ENCODE measurements at regions not wholly inside any gene's neighbourhood (a gene's known extent, or its start where the extent isn't known, plus 50 kb on each side); places are given as distances from the start of the nearest gene placed in this dataset.
"Not testable (repeated sequence)": the region's sequence is repeated elsewhere in the genome, so short reads cannot be mapped to it uniquely, and the experiment has no call there.

DNA sequence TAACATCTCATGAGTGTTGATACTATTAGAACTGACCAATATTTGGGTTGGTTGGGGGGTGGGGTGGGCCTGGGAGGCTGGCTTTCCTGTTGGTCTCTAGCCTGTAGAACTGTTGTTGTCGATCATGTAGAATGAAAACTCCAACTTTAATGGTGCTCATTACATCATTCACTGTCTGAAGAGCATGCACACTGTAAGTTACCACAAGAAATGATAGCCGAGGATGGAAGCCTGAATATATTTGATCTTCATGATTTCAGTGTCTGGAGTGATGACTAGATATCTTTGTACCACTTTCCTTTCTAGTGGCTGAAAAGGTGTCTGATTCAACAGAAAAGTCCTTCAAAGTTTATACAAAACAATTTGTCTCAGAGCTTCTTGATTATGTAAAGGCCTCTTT is 123.6 kb downstream of the XCL2 start:
- DNase-seq (ENCODE audit: low read depth): no peak

DNA sequence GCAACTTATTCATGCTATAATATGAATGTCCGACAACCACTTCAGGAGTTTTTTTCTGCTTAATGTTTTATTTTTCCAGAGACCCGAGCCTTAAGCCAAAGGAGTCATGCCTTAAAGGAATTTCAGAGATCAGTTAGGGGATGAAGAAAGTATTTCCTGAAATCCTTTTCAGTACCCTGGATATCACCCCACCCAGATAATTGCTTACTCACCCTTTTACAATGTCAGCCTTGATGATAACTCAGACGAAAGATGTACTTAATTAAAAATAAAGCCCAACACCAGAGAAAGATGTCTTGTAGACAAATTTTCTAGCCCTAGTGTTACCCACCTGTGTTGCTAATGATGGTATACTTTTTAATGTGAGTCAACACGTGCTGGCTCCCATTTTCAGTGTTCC is 124.1 kb downstream of the XCL2 start:
- DNase-seq (ENCODE audit: low read depth): no peak

DNA sequence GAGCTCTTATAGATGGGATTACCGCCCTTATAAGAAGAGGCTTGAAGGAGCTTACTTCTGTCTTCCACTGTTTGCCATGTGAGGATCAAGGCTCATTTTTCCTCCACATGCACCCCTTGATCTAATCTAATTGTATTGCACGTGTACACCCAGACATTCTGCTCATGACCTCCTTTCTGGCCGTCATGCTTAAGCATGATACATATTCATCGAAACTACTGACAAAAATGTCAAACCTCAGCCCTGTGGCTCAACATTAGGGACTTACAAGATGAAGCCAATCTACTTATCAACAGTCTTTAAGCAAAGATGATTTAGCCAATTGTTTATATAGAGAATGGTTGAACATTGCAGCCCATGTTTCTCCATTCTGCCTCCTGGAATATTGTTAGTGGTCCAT is 127.6 kb downstream of the XCL2 start:
- no peak for DNase-seq (ENCODE audit: low read depth)

DNA sequence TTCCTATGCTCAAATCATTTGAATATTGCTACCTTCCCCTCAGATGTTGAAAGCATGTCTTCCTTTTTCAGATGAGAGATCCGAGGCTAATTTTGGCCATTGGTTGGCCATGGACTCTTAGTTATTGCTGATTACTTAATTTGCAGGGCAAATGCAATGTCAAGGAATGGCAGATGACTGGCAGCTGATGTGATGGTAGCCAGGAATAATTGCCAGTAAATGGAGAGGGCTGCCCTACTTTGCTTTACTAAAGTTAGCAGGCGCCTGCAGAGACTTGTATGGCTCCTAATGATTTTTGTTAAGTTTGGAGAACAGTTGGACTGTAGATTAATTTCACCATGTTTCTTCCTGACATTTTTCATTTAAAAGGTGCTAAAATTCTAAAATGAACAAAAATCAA is 128.9 kb downstream of the XCL2 start:
- DNase-seq (ENCODE audit: low read depth): no peak

DNA sequence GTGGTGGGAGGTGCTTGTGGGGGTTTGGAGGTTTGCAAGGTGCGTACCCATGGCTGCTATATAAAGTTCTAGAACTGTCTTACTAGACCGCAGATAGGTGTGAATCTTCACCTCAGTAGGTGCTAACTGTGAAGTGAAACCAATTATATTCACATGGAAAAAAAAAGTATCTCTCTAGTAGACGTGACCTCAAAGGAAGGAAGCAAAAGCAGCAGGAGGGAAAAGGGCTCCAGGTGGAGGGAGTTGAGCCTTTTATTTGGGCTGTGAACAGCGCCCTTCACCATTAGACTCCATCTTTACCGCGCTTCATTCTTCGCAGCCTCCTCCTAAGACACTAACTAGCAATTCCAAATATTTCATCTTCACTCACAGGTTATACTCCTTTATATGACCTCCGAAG is 129.8 kb downstream of the TBX19 start:
- no peak for DNase-seq (ENCODE audit: low read depth)

DNA sequence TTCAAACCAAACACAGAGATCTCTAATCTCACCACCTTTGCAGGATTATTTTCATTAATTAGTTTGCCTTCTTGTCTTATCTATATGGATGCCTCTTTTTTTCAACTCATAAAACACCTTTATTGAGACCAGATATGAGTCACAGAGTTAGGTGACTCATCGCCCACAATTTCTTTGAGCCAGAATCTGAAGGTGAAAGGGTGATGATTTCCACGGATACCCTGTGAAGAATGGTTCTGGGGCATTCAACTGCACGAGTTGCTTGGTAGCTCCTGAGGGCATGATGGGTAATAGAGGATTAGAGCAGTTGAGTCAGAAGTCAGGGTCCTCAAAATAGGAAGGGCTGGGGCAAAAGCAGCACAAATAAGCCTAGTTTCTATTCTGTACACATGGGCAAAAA is 128.2 kb downstream of the TBX19 start:
- DNase-seq (ENCODE audit: low read depth): peak; percentile 19

DNA sequence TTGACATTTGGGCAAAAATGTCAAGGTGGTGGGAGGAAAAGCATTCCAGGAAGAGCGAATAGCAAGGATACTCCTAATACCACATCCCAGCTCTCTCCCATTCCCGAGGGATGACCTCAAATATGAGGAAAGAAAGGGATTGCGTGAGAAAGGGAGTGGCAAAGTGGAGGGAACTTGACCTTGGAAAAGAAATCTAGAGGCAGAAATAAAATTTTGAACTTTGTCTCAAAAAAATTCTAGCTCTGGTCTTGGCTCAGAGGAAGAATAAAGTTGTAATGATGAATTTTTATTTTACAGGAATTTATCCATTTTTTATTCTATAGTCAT is 127.8 kb downstream of the TBX19 start:
- DNase-seq (ENCODE audit: low read depth): no peak

DNA sequence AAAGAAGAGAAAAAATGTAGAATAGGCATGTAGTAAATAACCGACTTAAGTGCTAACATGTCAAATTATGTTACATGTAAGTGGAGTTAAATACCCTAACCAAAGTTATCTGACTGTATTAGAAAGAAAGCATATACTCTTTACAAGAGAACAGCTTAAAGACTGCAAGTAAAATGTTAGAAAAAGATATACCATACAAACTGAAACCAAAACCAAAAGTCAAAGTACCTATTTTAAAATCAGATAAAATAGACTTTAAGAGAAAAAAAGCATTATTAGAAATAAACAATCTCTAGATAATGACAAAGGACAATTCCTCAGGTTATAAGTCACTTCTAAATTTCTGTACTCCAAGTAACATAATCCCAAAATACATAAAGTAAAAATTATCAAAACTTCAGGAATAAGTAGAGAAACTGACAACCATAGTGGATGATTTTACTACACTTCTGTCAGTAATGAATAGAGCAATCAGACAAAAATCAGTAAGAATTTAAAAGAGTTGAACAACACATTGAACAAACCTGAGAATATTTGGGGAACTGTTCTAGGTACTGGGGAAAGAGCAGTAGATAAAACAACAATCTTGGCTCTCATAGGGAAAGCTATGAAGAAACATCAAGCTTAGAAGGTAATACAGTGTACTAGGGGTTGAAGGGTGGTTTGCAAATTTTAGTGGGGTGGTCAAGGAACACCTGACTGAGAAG is 127.3 kb downstream of the TBX19 start:
- no peak for DNase-seq (ENCODE audit: low read depth)

DNA sequence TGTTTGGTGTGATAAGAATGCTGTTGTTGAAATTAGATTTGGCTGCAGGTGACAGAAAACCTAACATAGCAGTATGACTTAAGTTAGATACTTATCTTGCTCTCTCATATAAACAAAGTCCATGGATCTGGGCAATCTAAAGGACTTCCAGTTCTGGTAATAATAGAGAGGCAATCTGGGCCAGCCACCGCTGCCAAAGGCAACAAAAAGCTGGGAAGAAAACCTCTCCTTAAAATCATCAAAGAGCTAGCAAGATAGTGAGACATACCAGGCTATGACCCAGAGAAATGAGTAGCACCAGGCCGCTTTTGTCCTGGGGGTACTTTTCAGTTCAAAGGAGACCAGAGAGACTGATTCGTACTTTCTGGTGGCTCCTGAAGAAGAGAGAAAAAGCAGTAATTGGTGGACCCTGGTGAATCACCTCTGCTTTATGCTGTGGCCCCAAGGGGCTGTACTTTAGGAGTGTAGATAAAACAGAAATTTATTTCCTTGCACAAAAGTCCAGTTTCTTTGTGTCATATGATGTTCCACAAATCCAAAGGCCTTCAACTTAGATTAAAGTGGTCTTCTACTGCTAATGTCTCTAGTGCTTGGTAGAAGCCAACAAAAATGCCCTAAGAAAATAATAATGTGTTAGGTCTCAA is 125.4 kb downstream of the TBX19 start:
- DNase-seq (ENCODE audit: low read depth): no peak

DNA sequence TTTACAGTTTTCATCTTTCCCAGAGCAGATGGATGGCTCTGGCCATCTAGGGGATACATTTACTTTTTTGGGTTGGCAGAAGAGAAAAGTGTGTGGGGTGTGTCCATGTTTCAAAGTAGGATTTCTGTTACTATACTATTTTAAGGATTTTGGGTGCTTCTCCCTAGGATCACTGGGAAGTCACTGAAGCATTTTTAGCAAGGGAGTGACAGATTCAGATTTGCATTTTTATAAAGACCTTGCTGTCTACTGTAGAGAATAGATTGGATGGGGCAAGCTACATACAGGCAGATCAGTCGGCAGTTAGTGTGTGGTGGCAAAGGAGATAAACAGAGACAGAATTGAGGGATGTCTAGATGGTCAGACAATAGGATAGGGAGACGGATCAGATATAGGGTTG is 122.5 kb downstream of the TBX19 start:
- DNase-seq (ENCODE audit: low read depth): no peak

DNA sequence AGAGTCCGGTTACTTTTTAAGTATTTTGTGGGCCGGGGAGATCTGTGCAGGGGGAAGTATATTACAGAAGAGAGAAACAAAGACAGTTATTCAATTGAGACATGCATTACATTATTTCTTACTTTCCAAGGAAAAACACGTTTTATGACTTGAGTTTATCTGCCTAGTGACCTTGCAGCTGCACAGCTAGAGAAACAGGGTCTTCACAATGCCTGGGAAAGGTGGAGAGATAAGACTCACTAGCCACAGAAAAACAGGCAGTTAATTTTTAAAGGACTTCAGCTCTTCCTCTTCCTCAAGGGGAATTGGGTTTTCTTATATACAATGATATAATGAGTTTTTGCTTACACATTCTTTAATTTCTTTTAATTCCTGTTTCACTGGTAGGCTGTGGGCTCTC is 121.8 kb downstream of the TBX19 start:
- DNase-seq (ENCODE audit: low read depth): not testable (repeated sequence)

DNA sequence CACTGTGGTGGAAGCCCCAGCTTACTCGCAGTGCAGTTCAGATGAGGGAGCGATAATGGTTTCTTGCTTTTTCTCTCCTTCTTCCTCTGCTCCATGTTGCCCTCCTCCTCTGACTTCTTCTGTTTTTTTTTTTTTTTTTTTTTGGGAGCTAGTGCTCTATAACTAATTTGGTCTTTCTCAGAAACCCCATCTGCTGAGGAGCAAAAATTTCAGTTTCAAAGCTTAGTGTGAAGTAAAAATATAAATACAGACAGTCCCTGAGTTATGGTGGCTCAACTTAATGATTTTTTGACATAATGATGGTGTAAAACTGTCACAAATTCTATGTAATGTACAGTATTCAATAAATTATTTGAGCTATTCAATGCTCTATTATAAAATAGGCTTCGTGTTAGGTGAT is 120.7 kb downstream of the TBX19 start:
- DNase-seq (ENCODE audit: low read depth): no peak

DNA sequence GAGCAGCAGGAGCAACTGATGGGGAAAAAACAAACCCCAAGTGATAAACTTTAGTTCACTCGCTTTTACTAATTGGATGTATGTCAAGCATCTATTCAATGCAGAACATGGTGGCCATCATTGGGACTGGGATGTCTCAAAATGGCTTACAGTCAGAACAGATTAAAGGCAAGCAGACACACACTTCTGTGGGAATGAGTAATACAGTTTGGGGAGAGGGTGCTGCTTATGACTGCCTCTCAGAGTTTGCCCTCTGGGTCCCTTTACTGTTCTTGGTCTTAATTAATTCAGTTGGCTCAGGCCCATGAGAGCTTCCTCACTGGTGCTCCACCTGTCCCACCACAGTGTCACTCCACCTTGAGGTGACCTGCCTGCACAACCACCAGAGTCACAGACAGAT is 119.5 kb downstream of the TBX19 start:
- no peak for DNase-seq (ENCODE audit: low read depth)

DNA sequence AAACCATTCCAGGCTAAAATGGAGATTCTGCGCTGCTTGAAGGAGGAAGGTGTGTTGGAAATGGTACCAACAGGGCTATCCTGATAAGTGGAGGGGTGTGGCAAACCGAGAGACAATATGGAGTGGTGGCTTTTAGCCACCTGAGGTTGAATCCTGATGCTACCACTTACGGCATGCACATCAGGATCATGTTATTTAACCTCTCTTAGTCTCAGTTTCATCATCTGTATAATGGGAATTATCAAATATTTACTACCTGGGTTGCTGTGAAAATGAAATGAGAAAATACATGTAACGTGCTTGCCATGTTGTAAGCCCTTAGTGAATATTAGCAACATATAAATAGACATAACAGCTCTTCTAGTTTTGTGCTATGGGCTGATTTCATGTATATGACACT is 117.1 kb downstream of the TBX19 start:
- DNase-seq (ENCODE audit: low read depth): no peak

DNA sequence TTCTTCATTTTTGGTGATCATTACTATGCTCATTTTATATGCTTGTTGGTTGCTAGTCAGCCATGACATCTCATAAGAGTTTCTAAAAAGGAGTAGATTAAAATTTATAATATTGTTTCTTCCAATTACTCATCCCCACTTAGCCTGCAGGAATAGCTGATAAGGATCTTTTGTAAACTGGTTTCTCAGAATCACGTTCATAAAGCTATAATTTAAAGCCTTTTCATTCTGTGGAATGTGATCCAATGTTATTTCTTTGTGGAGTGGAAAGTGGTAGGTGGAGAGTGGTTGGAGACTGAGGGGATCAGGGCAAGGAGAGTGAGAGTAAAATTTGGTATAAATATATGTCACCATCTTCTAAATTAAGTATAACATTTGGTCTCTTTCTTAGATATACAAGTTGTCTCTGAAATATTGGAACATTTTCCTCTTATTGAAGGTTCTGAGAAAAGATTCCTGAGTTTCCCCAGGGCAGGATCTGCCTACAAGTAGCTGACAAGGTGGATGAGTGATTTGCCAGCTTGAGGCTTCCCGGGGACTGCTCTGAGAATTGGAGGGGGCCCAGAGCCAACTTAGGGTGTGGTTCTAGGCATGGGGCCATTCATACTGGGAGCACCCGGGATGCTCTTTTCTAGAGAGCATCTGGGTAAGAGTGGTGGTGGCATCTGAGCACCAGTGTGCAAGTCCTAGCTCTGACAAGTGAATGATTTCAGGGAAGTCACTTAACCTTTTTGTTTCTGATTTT is 116.4 kb downstream of the TBX19 start:
- no peak for DNase-seq (ENCODE audit: low read depth)

DNA sequence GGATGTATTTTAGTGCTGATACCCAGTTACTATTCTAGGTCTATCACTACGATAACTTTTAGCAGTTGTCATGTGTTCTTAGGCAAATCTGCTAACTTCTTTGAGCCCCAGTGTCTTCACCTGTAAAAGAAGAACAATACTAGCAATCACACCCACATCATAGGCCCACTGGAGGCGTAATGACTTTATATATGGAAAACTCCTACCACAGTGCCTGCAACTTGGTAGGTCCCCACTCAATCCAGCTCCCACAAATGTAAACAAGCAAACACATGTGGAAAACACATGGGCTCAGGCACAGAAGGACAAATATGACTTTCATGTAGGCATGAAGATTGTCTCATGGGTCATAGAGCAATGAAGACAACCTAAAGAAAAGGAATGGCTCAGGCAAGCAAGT is 115.8 kb downstream of the TBX19 start:
- DNase-seq (ENCODE audit: low read depth): no peak

DNA sequence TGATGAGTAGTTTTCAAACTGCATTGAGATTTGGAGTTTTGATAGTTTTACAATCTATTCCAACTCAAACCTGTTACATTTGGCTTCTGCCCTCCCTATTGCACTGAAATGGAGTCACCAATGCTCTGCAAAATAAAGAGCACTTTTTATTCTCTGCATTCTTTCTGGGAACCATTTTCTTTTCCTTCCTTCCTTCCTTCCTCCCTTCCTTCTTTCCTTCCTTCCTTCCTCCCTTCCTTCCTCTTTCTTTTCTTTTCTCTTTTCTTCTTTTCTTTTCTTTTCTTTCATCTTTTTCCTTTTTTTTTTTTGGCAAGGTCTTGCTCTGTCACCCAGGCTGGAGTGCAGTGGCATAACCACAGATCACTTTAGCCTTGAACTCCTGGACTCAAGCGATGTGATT is 114.2 kb downstream of the TBX19 start:
- DNase-seq (ENCODE audit: low read depth): no peak

DNA sequence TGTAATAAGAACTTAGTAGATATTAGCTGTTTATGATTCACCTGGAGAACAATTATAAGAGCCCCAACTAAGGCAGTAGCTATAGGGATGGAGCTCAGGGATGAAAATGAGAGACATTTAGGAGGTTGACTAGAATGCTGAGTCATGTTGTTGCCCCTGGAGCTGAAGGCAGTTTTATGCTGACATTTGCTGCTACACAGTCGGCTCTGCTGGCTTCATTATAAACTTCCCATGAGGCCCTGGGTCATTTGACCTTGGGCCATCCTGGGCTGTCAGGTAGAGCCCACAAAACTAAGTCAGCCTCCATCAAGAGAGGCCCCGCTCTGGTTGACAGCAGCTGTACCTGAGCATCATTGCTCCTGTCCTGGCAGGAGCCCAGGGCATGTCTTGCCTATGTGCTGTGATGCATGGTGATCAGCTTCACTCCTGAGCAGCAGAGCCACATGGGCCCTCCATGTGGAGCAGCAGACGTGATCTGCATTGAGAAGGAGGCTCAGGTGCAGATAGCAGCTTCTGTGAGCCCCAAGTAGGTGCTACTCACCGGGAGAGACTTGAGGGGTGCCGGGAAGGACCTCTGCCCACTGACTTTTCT is 112.4 kb downstream of the TBX19 start:
- no peak for DNase-seq (ENCODE audit: low read depth)

DNA sequence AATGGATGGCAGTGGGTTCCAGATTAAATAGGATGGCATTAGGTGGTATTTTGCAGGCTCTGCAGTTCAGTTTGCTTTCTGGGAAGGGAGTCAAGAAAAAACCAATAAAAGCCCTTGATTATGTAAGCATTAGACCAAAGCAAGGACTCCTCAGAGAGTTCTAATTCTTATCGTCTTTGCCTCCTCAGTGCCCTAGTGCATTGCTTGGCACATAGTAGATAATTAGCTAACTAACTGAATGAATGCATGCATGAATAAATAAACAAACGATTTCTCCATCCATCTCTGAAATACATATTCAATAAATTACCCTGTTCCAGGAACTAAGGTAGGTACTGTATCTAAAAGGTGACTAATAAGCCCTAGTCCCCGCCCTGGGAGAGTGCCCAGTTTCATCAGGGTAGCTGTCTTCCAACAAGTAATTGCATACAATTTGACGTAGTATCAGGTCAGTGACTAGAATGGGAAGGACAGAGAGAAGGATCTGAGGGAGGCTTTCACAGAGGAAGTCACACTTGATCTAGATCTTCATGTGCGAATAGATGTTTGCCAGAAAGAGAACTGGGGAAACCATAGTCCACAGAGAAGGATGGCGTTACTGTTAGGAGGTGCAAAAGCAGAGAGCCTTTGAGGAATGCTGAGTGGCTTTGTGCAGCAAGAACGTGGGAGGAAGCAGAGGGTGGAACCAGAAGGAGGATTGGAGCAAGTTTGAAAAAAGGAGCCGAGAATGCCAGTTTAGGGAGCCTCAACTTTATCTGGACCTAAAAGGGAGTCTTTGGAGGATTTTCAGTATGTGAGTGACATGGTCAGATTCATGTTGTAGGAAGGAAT is 111.4 kb downstream of the TBX19 start:
- no peak for DNase-seq (ENCODE audit: low read depth)

DNA sequence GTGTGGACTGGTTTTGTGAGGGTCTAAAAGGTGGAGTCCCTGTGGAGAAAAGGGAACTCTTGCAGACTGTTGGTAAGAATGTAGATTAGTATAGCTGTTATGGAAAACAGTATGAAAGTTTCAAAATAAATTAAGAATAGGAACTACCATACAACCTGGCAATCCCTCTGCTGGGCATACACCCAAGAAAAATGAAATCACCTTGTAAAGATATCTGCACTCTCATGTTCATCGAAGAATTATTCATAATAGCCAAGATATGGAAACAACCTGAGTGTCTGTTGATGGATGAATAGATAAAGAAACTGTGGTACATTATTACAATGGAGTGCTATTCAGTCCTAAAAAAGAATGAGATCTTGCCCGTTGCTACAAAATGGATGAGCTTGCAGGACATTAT is 109.6 kb downstream of the TBX19 start:
- DNase-seq (ENCODE audit: low read depth): no peak

DNA sequence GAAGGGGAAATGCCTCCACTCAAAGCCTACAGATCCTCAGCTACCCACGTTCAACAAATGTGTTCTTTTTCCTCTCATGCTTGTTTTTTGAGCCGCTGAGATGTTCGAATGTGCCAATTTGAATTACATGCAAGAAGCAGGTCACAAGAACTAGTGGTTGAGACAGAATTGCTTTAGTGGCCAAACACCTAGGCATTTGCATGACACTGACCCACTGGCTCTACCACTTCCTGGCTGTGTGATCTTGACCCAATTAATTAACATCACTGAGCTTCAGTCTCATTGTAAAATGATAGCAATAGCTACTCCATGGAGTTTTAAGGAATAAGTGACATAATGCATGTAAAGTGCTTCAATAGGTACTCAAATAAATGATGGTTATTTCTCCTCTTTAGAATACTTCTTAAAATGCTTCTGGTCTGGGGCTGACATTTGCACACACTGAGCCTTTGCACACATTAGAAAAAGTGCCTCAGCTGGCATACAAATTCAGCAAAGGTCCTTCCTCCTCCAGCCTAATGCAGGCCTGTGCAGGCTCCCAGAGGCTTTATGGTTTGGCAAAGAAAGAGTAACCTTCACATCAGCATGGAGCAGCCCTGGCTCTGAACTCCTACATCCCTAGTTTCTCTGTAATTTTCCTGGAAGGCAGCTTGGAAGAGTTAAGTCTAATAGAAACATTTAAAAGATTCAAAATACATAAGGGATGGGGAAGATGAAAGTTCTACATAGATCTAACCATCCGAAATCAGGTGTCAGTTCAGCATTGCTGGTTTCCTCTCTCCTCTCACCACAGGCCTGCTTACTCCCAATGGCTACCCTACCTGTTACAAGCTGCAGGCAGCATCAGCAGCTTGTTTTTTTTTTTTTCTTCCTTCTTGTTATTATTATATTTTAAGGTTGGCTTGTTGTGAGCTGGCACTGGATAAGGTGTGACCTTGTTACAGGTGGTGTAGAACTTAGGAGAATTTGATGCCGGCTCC is 107.4 kb downstream of the TBX19 start:
- DNase-seq (ENCODE audit: low read depth): no peak

Measured in stimulated activated CD8-positive, alpha-beta memory T cell treated with anti-CD3 and anti-CD28 coated beads, Interleukin-7, amount 100 ng/mL, for 24 hours (primary cell).